ENCODE measurements at regions not wholly inside any gene's neighbourhood (a gene's known extent, or its start where the extent isn't known, plus 50 kb on each side); places are given as distances from the start of the nearest gene placed in this dataset.

DNA sequence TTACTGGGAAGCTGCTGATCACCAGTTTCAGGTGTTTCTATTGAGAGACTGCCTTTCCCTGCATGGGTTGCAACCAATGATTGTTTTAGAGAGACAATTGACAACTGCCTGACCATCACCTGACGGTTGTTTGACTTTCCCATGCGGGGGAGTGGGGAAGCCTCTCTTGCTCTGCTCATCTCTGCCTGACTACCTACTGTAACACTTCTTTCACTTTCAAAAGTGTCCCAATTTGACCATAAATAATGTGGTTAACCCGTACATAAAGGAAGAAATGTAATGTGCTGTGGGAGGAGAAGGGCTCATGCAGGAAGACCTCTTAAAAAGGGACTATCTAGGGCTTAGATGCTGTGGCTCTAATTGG, 122.1 kb upstream of the PHACTR1 start:
- Histone ChIP-seq H3K36me3 (ENCODE audit: control insufficient read depth, insufficient read depth, low read length) (no peaks in the 10 kb centered on the region), H3K4me1 (ENCODE audit: control insufficient read depth, insufficient read depth, low read length) (no peaks in the 10 kb centered on the region), H3K27me3 (ENCODE audit: control insufficient read depth, insufficient read depth, low read length) (no peaks in the 10 kb centered on the region), H3K4me3 (ENCODE audit: low read length) (no peak overlapping the region), H3K9ac (ENCODE audit: low read length) (no peak overlapping the region), H3K27ac (ENCODE audit: low read depth, low read length) (no peak overlapping the region)

DNA sequence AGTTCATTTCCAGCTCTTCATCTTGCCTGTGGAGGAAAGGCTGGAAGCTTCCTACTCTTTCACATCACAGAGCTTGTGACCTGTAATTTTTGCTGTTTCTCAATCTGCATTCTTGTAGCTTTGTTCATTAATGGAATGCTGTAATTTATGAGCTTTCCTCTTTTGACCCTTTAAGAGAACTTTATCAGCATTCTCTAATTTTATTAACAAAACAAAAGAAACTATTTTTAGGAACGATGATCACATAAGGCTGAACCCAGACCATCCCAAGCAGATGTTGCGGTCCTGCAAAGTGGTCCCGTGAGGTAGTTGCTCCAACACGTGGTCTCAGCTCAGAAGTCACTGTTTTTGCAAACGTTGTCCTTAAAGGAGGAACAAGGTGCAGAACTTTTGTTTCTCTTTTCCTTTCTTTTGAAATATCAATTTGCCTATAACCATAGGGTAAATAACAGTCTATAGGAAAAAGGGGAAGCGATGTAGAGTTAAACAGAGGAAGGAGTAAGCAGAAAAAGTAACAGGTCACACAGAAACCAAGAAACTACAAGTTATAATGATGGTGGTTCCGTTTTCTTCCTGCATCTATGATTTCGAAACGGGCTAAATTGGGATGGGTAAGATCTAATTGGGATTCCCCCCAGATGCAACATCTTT, 121.3 kb upstream of the PHACTR1 start:
- Histone ChIP-seq H3K27ac (ENCODE audit: low read depth, low read length) (no peak overlapping the region), H3K9ac (ENCODE audit: low read length) (no peak overlapping the region), H3K36me3 (ENCODE audit: control insufficient read depth, insufficient read depth, low read length) (no peaks in the 10 kb centered on the region)

DNA sequence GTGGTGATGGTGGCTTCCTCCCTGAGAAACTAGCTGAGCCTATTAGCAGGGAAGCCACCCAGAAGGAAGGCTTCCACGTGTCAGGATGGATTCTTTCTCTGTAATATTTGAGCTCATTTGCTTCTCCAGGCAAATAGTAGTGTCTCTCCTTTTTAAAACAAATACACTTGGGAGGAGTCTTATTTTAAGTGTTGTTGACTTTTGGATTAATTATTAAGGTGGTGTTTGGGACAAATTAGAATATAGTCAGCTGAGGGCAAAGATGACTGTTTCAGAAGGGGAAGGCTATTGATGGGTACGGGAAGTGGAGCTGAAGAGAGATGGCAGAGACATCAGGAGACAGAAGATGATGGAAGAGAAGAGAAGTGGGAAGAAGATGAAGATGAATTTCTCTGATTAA, 119.8 kb upstream of the PHACTR1 start:
- Histone ChIP-seq H3K9ac (ENCODE audit: low read length) (no peak overlapping the region), H3K36me3 (ENCODE audit: control insufficient read depth, insufficient read depth, low read length) (no peaks in the 10 kb centered on the region), H3K27ac (ENCODE audit: low read depth, low read length) (no peak overlapping the region), H3K4me1 (ENCODE audit: control insufficient read depth, insufficient read depth, low read length) (no peaks in the 10 kb centered on the region), H3K27me3 (ENCODE audit: control insufficient read depth, insufficient read depth, low read length) (no peaks in the 10 kb centered on the region), H3K4me3 (ENCODE audit: low read length) (no peak overlapping the region)

More for the DNA sequence above, 121.3 kb upstream of the PHACTR1 start:
- Histone ChIP-seq H3K27me3 (ENCODE audit: control insufficient read depth, insufficient read depth, low read length) (no peaks in the 10 kb centered on the region), H3K4me3 (ENCODE audit: low read length) (no peak overlapping the region), H3K4me1 (ENCODE audit: control insufficient read depth, insufficient read depth, low read length) (no peaks in the 10 kb centered on the region)

DNA sequence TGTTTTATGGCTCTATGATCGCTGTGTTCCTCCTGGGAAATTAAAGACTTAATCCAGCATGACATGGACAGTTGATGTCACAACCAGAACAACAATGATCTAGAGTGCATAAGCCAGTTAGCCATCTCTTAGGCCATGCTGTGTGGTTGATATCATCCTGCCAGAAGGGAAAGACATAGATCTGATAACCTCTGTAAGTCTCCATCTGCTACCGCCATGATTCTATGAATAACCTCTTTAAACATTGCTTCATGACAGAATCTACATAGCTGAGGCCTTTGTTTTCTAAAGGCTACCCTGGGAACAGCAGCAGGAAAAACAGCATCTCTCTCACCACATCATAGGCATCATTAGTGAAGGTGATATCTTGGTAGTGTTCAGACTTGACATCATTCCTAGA, 117.6 kb upstream of the PHACTR1 start:
- no peaks in the 10 kb centered on the region for H3K27me3 ChIP-seq (ENCODE audit: control insufficient read depth, insufficient read depth, low read length)
- H3K27ac ChIP-seq (ENCODE audit: low read depth, low read length), result no peak overlapping the region
- H3K9ac ChIP-seq (ENCODE audit: low read length), result no peak overlapping the region
- no peak overlapping the region for H3K4me3 ChIP-seq (ENCODE audit: low read length)
- peaks cover 3% of the 10 kb centered on the region for H3K4me1 ChIP-seq (ENCODE audit: control insufficient read depth, insufficient read depth, low read length)
- H3K36me3 ChIP-seq (ENCODE audit: control insufficient read depth, insufficient read depth, low read length), result no peaks in the 10 kb centered on the region

DNA sequence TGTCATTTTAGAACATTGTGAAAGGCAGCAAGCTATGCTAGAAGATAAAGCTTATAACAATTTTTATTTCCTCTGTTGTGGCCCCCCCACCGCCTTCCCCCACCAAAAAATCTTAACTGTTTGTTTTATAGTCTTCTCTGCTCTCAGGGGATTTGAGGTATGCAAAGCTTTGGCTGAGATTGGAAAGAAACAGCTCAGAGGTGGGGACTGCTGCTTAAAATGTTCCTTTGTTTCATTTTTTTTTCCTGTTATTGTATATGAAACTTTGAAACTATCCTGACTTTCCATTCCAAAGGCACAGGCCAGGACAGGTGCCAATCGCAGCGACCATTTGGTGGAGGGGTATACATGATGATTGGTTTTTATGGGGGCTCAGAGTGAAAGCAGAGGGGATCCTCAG, 114.7 kb upstream of the PHACTR1 start:
- H3K4me3 ChIP-seq (ENCODE audit: low read length), result no peak overlapping the region
- H3K27ac ChIP-seq (ENCODE audit: low read depth, low read length), result no peak overlapping the region
- H3K4me1 ChIP-seq (ENCODE audit: control insufficient read depth, insufficient read depth, low read length), result peaks cover 3% of the 10 kb centered on the region
- H3K9ac ChIP-seq (ENCODE audit: low read length), result no peak overlapping the region
- no peaks in the 10 kb centered on the region for H3K27me3 ChIP-seq (ENCODE audit: control insufficient read depth, insufficient read depth, low read length)
- H3K36me3 ChIP-seq (ENCODE audit: control insufficient read depth, insufficient read depth, low read length), result no peaks in the 10 kb centered on the region

DNA sequence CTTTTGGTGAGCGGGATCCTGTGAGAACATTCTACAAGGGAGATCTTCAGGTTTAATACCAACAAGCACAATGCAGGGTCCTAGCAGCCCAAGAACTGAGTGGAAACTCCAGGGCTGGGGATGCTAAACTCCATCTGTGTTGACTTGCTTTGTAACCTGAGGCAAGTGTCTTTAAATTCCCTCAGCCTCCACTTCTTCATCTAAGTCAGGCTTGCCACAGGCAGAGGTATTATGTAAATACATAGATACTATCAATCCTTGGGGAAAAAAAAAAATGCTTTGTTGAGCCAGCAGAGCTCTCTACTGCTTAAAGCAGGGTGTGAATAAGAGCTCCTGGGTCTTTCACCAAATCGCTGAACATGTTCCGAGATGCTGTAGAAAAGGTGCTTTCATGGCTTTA, 114.2 kb upstream of the PHACTR1 start:
- Histone ChIP-seq H3K9ac (ENCODE audit: low read length) (no peak overlapping the region), H3K4me3 (ENCODE audit: low read length) (no peak overlapping the region), H3K4me1 (ENCODE audit: control insufficient read depth, insufficient read depth, low read length) (peaks cover 3% of the 10 kb centered on the region), H3K27me3 (ENCODE audit: control insufficient read depth, insufficient read depth, low read length) (no peaks in the 10 kb centered on the region), H3K27ac (ENCODE audit: low read depth, low read length) (no peak overlapping the region), H3K36me3 (ENCODE audit: control insufficient read depth, insufficient read depth, low read length) (no peaks in the 10 kb centered on the region)

DNA sequence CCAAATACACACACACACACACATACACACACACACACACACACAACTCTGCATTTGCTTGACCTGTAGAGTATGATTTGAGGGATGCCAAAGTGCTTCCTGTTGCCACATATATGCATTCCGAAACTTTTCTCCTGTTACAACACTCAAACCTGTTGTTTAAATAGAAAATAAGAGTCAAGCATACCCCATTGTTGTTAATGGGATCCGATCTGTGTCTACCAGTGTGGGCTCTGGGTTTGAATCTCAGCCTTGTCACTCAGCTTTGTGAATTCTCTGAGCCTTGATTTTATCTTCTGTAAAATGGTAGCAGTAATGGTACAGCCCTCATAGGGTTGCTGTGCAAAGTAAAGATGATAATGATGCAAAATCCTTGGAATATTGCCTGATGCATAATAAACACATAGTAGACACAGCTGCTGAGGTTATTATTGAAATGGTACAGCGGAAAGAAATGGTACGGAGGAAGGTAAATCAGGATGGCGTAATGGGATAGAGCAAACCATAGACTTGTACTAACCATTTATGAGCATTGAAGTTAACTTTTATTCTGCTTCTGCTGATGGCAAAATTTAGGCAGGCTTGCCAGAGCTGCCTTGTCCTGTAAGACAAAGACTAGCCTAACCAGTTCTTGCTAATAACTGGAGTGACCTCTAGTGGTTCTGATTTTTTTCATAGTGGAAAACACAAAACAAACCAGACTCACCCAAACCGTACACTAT, 113.5 kb upstream of the PHACTR1 start:
- no peaks in the 10 kb centered on the region for H3K27me3 ChIP-seq (ENCODE audit: control insufficient read depth, insufficient read depth, low read length)

DNA sequence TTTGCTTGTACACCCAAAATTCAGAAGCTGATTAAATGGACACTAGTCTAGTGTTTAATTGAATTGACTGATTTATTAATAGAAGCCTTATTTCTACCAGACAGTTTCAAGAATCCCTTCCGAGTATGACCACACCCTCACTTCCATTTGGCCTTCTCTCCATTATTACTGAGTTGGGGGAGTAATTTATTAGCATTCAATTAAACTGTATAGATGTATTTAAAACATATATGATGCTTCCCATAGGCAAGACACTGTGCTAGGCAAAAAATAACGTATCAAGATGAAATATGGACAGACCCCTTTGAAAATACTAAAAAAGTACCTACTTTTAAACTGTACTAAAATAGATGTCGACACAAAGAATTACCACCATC, 112.9 kb upstream of the PHACTR1 start:
- H3K27me3 ChIP-seq (ENCODE audit: control insufficient read depth, insufficient read depth, low read length), result no peaks in the 10 kb centered on the region
- H3K4me1 ChIP-seq (ENCODE audit: control insufficient read depth, insufficient read depth, low read length), result peaks cover 5% of the 10 kb centered on the region
- H3K36me3 ChIP-seq (ENCODE audit: control insufficient read depth, insufficient read depth, low read length), result no peaks in the 10 kb centered on the region
- H3K27ac ChIP-seq (ENCODE audit: low read depth, low read length), result no peak overlapping the region
- no peak overlapping the region for H3K9ac ChIP-seq (ENCODE audit: low read length)
- no peak overlapping the region for H3K4me3 ChIP-seq (ENCODE audit: low read length)

More for the DNA sequence above, 113.5 kb upstream of the PHACTR1 start:
- Histone ChIP-seq H3K4me3 (ENCODE audit: low read length) (no peak overlapping the region), H3K4me1 (ENCODE audit: control insufficient read depth, insufficient read depth, low read length) (peaks cover 3% of the 10 kb centered on the region), H3K36me3 (ENCODE audit: control insufficient read depth, insufficient read depth, low read length) (no peaks in the 10 kb centered on the region), H3K9ac (ENCODE audit: low read length) (no peak overlapping the region), H3K27ac (ENCODE audit: low read depth, low read length) (no peak overlapping the region)

DNA sequence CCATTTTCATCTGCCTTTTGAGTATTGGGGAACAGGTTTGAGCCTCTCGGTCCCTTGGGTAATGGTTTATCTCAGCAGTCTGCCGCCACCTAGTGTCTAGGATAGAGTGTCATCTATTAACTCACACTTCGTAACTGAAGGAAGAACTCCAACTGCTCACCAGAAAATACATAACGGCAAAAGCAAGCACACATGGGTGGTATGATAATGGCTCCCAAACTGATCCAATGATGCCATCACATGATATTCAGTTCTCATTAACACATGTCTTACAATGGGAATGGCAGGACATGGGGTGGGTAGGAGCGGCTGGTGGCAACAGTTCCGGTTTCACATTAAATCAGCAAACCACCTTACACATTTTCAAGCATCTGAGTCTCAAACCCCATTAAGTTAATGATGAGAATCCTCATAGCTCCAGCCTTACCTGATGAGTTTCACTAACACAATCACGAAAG, 110.7 kb upstream of the PHACTR1 start:
- Histone ChIP-seq H3K9ac (ENCODE audit: low read length) (no peak overlapping the region), H3K27ac (ENCODE audit: low read depth, low read length) (no peak overlapping the region), H3K36me3 (ENCODE audit: control insufficient read depth, insufficient read depth, low read length) (no peaks in the 10 kb centered on the region), H3K27me3 (ENCODE audit: control insufficient read depth, insufficient read depth, low read length) (no peaks in the 10 kb centered on the region), H3K4me3 (ENCODE audit: low read length) (no peak overlapping the region), H3K4me1 (ENCODE audit: control insufficient read depth, insufficient read depth, low read length) (peaks cover 6% of the 10 kb centered on the region)

DNA sequence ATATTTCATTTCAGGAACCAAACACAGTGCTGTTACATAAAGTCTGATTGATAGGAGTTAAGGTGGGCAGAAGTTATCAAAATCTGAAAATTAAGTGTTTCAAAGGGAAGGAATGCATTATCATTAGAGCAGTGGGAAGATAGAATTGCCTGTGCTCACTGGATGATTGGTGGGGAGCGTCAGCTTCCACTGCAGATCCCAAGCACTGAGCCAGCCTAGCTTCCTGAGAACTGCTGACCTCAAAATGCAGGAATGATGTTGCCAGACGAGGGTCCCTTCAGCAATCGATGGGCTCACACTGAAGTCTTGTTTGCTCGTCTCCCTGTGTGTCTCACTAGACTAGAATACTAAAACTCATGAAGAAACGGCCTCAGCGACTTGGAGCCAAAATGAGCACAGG, 110.0 kb upstream of the PHACTR1 start:
- Histone ChIP-seq H3K27ac (ENCODE audit: low read depth, low read length) (no peak overlapping the region), H3K4me3 (ENCODE audit: low read length) (no peak overlapping the region), H3K27me3 (ENCODE audit: control insufficient read depth, insufficient read depth, low read length) (no peaks in the 10 kb centered on the region), H3K36me3 (ENCODE audit: control insufficient read depth, insufficient read depth, low read length) (no peaks in the 10 kb centered on the region), H3K4me1 (ENCODE audit: control insufficient read depth, insufficient read depth, low read length) (peaks cover 6% of the 10 kb centered on the region), H3K9ac (ENCODE audit: low read length) (no peak overlapping the region)

DNA sequence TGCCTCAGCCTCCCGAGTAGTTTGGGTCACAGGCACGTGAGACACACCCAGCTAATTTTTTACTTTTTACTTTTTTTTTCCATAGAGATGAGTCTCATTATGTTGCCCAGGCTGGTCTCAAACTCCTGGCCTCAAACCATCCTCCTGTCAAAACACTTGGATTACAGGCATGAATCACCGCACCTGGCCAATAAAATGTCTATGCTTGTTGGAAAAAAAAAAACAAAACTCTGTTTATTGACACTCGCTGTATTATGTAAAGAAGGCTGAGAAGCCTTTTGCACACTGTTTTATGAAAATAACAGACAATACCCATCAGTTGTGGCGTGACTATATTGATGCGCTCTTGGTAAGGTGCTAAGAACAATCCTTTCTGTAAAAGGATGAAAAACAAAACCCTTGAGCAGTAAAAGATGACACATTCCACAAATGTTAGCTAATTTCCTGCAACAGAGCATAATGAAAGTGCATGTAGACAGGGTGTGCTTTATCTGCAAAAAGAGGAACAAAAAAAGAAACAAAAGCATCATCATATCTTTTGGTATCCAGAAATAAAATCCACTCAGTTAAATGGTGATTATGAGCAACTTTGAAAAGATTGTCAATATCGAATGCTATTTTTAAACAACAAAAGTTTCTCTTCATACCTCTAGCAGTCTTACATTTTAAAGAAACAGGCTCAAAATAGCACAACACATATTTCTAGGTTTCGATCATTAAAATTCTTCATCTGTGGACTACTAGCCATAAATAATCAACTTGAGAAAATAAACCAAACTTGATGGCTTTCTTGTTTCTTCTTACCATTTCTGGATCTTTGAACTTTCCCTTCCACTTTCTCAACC, 108.3 kb upstream of the PHACTR1 start:
- H3K27ac ChIP-seq (ENCODE audit: low read depth, low read length), result no peak overlapping the region

DNA sequence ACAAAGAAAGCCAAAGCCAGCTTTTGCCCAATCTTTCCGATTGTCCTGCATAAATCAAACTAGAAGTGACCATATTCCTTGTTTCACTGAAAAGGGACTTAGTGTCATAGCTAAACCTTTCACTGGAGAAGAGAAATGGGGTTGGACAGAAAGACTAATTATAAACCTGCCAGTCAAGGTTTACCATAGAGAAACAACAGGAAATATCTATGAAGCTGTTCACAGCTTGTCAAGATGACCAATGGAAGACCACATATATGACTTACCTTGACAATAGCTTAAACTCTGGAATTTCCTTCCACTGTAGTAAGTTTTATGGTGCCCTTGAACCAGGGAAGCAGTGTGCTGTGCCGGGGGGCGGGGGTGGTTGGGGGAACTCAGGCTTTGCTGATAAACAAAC, 107.7 kb upstream of the PHACTR1 start:
- Histone ChIP-seq H3K4me3 (ENCODE audit: low read length) (no peak overlapping the region), H3K4me1 (ENCODE audit: control insufficient read depth, insufficient read depth, low read length) (peaks cover 3% of the 10 kb centered on the region), H3K9ac (ENCODE audit: low read length) (no peak overlapping the region), H3K27me3 (ENCODE audit: control insufficient read depth, insufficient read depth, low read length) (no peaks in the 10 kb centered on the region), H3K36me3 (ENCODE audit: control insufficient read depth, insufficient read depth, low read length) (no peaks in the 10 kb centered on the region), H3K27ac (ENCODE audit: low read depth, low read length) (no peak overlapping the region)

More for the DNA sequence above, 108.3 kb upstream of the PHACTR1 start:
- no peaks in the 10 kb centered on the region for H3K36me3 ChIP-seq (ENCODE audit: control insufficient read depth, insufficient read depth, low read length)
- peaks cover 3% of the 10 kb centered on the region for H3K4me1 ChIP-seq (ENCODE audit: control insufficient read depth, insufficient read depth, low read length)
- no peaks in the 10 kb centered on the region for H3K27me3 ChIP-seq (ENCODE audit: control insufficient read depth, insufficient read depth, low read length)
- H3K4me3 ChIP-seq (ENCODE audit: low read length), result no peak overlapping the region
- H3K9ac ChIP-seq (ENCODE audit: low read length), result no peak overlapping the region

Measured in rectal smooth muscle tissue (tissue), 1 donor.